Fibroblast of upper back skin (primary cell): ENCODE measurements at regions not wholly inside any gene's neighbourhood (a gene's known extent, or its start where the extent isn't known, plus 50 kb on each side); places are given as distances from the start of the nearest gene placed in this dataset.

ENCODE experiments used
- DNase-seq: peaks from one replicate; pipeline ENCODE4 v3.0.0-alpha.2; 2013

DNA sequence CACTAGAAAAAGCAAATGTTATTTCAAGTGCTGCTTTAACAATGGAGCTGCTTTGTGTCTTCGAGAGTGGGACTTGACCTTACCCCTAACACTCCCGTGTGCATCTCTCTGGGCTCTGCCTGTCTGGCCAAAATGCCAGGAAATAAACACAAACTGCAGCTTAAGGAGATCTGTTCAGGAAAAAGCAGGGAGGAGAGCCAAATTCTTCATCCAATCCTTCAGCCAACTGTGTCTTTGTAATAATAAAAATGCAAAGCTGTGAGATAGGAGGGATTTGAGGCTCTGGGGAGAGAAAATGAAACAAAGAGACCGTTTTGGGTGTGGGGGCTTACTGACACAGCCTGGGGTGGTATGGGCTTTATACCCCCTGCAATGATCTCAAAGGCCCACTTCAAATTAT lies 85.8 kb upstream of the WSCD2 start:
- no peak for DNase-seq

DNA sequence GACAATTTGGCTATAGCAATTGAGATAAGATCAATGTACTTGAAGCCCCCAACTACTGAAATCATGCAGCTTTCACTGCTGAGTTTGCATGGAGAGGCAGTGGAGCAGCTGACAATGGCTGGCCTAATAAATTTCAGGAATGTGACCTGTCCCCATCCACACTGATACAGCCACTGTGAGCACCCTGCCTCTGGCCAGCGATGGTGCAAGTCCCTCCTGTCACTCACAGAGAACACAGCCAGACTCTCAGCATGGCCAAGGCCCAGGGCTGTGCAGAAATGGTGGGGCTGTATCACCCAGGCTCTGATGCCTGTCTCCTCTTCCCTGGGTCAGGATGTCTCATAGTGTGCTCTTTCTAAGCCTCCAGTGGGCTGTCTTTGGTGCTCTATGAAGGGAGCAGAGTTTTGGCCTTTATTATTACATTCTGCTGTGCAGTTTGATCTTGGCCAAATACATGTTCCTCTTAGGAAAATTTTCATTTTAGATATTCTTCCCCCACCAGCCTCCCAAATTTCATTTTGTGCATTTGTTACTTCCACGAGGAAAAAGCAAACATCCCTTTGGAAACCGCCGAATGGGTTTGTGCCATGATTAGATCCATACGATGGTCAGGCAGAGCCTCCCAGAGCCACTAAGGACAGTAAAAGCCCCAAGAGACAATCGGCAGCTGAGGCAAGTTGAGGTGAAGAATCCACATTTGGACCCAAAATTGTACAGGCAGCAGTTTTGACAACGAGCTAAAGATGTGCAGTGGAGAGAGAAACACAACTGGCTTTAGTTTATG lies 85.1 kb upstream of the WSCD2 start:
- no peak for DNase-seq

DNA sequence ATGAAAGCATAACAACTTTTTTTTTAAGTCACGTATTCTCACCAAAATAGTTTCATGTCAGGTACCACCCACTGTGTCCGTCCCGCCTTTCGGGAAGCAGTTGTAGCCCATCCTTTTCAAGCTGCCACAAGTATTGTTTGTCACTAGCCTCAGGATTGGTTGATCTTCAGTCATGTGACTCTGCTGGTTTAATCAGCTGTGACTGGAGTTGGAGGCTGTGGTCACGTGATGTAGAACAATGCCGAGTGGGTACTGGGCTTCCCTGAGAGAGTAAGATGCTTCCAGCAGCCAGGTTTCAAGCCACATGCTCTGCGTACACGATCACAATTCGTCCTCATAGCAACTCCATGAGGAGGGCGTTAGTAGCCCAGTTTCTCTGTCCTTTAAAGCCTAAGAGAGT lies 83.0 kb upstream of the WSCD2 start:
- no peak for DNase-seq

DNA sequence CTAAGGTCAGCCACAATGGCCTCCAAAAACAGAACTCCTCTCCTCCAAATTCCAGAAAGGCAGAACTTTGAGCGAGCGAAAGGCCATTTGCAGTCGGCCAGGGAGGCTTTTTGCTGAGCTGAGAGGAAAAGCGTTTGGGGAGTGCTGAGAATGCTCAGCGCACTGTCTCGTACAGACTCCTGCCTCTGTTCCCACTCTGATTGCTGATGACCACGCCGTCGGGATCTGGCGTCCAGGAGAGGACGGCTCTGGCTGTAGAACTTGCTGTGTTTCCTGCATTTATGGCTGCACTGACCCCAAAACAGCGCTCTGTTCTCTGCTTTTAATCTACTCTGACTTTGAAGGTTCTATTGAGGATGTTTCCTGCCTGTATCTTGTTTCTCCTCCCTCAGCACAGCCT lies 82.4 kb upstream of the WSCD2 start:
- DNase-seq = no peak

DNA sequence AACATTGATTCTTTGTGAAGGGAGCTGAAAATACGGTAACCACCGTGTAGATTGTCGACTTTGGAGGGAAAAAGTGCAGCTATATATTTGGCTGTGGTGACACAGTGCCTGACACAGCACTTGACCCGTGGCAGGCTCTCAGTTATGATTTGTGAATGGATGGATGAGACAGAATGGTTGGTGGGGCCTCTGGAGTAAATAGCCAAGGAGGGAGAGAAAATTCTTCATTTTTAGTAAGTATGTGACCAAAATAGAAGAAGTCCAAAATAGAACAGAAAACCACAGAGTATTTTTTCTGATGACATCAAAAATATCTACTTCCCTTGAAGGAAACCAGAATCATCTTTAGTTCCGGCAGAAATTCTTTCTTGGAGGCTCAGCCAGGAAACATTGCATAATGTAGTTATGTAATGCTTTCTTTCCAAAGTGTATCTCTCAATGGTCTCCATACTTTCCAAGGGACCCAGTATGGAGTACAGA lies 82.0 kb upstream of the WSCD2 start:
- peak; percentile 2 for DNase-seq

DNA sequence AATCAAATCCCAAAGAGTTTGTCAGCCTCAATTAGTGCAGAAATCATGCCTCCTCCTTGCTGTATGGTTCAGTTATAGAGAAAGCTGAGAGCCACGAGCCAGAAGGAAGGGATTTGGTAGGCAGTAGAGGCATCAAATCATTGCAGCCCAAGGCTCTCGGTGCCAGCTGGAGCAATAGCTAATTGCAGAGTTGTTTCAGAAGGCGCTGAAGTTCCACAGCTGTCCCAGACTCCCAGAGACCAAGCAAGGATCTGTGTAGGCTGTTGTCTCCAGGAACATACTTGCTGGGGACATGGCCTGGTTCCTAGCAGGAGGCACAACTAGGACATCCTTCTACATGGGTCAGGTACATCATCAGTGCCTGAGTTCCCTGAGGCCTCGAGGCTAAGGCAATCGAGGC lies 80.4 kb upstream of the WSCD2 start:
- no peak for DNase-seq

DNA sequence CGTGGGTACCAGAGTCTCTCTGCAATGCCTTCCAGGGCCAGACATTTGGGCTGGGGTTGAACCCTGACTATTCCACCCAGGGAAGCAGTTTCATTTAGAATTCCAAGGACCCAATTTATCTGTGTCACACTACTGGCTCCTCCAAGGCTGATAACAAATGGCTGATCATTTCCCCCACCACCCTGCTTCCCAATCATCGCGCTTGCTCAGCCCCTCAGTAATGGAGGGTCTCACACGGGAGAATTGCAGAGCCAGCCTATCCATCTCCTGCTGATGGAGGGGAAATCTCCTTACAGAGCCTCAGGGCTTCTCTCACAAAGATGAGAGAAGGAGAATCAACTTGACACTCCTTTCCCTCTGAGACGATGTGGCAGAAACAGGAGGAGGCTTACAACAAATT lies 78.4 kb upstream of the WSCD2 start:
- DNase-seq = no peak

DNA sequence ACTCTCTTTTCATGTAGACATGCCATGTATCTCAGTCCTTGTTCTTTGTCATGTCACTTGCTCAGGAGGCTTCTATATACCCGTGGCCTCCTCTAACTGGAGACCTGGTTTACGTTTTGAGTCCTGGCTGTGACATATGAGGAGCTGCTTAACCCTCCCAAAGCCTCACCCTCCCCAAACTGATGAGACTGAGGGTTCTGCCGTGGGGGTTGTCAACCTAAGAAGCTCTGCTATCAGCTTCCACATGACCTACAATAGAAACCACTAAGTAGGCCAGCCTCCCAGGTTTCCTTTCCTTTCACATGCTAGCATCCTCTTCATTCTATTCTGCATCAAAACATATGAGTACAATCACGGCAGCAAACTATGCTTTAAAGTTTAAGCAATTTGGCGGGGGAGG lies 76.8 kb upstream of the WSCD2 start:
- DNase-seq = no peak

DNA sequence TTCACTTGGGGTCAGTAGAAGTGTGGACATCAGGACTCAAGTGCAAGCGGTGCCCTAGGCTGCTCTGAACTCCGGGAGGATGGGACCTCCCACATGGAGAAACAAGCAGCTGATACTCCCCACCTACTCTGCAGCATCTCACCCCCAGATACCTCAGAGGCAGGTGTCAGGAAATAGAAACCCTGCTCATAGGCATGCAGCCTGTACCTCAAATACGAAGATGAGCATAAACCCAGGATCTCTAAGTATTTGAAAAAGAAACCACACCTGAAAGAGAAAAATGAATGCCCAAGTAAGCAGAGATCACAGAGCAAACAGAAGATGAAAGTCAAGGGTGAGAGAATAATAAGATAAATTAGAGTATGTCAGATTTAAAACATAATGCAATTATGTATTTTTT lies 75.6 kb upstream of the WSCD2 start:
- no peak for DNase-seq

DNA sequence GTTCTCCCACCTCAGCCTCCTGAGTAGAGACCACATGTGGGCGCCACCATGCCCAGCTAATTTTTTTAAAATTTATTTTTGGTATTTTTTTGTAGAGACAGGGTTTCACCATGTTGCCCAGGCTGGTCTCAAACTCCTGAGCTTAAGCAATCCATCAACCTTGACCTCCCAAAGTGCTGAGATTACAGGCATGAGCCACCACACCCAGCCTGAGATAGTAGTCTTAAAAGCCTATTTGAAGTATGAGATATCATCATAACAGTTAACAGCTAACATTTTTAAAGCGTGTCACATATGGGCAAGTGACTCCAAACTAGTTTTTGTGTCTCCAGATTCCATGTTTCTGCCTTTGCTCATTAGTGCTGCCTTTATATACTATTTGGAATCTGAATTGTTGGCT lies 74.6 kb upstream of the WSCD2 start:
- no peak for DNase-seq

DNA sequence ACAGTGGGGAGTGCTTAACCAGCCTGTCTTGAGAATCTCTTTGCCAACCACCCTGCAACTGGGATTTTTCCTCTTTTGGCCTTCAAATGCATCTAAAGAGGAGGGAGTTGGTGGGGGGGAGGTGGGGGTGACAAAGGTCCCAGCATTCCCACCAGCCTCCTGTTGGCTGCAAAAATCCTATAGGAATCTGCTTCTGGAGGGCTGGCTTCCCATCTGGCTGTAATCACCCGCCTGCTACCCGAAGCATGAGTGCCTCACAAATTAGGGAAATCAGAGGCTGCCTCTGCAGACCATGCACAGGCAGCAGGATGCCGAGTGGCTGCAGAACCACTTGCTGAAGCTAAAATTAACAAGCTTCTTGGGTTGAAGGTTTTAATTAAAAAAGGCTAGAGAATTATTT lies 73.9 kb upstream of the WSCD2 start:
- no peak for DNase-seq

DNA sequence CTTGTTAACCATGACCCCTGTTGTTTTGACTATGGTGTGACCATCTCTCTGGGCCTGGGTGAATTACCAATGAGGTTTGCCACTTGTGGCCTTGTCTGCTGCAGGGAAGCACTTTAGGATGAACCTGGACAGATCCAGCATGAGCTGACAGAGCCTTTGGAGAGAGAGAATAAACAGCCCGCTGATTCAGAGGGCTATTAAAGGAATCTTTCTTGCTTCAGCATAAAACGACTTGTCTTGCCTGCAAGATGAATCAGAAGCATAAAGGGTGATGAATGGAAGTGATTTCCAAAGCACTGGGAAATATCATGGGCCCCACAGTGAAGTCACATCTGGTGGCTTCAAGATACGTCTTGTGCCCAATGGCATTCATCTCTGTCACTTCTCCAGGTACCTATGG lies 69.0 kb upstream of the WSCD2 start:
- no peak for DNase-seq

DNA sequence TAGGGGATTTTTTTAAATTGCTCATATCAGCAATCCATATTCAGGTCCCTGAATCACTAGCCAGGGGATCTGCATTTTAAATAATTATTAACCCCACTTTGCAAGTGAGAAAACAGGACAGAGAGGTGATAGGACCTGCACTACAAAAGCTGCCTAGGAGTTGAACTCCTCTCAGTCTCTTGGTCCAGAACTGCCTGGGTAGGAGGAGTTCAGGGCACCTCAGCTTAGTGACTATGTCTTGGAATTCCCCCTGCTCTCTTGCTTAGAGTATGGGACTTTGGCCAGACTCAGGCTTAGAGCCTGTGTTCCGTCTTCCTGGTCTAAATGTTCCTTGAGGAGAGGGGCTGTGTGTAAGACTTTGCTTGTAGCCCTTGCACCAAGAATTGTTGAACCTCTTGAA lies 68.2 kb upstream of the WSCD2 start:
- DNase-seq = no peak

DNA sequence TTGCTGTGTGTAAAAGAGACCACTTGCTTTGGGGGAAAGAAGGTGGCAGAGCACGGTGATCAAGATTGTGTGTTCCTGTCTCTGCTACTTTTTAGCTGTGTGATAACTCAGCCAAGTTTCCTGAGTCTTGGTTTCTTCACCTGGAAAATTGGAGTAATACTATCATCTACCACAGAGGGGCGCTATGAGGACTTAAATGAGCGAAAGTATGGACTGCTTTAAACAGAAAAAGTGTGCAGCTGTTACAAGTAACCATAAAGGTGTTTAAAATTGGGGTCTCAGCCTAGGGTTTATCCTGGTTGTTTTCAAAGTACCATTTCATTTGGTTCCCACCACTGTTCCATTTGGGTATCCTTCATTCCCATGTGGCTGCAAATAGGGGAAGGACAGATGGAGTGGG lies 65.9 kb upstream of the WSCD2 start:
- DNase-seq = no peak

DNA sequence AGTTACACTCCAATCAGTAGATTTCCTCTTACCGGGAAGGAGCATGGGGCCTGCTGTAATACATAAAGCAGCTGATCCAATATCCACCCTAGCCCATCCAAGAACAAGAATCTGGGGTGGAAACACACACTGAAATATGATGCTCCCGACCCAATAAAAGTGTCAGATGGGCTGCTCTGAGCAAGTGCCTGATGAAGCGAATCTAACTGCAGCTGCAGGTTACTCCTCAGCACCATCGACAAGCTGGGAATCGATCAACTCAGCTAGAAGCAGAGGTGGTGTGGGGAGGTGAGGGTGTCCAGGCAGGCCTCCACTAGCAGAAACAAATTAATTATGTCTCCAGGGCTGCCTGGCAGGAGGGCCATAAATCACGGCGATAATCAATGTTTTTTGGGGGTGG lies 64.0 kb upstream of the WSCD2 start:
- no peak for DNase-seq

DNA sequence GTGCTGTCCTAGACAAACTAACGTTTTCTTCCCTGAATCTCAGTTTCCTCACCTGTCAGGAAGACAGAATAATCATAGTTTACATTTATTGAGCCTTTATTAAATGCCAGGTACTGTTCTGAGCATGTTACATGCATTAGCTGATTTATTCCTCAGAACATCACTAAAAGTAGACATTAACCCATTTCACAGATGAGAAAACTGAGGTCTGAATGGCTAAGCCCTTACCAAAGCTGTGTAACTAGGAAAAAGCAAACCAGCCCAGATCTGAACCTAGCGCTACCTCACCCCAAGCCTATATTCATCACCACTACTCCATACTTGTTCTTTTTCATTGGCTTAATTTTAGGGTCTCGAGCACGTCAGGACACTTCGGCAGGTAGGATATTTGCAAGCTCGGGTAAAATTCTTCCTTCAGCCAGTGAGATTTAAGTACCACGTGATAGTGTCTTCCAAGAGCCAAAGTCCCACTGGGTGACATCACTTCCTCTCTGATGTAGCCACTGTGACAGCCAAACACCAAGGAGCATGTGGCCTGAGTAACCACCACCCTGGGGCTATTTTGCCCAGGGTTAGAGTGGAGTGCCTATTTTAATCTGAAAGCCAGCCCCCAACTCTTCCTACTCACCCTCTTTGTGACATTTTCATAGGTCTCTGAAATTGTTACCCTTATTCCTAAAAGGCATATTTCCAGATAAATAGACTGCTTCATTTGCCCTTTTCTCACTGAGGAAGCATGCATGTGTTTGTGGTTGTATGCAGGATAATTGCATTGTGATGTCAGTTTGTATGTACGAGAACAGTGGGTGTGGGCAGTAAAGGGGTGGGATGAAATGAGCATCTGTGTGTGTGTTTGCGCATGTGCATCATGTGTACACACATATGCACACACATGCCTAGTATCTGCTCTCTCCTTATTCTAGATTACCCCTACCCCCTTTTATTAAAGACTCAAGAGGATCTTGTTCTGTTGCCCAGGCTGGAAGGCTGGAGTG lies 62.2 kb upstream of the WSCD2 start:
- no peak for DNase-seq

DNA sequence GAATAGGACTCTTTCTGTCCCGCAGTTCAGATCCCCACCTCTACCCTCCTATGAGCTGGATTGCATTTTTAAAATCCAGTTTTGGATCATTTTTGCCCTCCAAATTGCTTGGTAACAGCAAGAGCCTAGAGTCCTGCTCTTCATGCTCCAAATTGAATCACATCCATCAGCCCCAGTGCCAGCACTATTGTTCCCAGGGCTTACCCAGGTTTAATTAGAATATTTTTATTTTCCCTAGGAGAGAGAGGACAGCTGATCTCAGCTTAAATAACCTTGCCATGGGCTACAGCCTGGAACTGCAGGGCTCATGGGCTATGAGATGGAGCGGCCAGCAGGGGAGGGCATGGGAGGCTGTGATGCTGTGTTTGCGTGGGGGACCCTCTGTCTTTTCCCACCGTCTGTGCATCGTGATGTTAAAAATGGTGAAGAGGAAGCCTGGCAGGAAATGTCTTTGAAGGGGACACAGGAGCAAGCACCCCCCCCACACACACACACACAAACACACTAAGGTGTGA lies 59.4 kb upstream of the WSCD2 start:
- no peak for DNase-seq

DNA sequence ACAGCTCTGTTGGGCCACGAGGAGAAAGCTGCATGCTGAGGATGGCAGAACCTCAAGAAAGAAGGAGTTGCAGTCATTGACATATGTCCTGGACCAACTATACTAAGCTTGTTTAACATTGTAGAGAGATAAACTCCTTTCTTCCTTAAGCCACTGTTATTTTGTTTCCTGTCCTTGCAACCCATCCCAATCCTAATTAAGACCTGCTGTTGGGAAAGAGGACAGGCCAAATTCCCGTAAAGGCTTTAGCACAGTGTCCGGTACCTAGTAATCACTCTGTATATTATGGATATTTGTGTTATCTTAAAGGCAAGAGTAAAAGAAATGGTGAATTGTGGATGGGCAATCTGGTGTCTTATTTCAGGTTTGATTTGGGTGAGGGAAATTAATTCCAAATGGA lies 53.5 kb upstream of the WSCD2 start:
- no peak for DNase-seq

DNA sequence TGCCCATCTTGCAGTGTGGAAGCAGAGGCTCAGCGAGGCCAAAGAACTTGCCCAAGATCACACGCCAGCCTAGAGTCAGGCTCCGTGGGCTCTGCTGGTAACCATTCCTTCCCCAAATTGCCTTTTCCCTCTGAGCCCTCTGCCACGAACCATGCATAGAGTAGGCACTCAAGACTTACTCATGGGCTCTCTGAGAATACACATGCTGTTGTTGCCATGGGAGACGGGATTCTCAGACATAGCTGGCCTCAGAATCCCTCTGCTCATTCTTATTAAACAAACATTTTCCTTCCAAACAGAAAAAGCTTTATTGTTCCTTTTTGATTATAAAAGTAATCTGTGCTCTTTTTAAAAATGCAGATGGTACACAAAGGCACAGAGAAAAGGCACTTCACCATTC lies 52.5 kb upstream of the WSCD2 start:
- DNase-seq = no peak

DNA sequence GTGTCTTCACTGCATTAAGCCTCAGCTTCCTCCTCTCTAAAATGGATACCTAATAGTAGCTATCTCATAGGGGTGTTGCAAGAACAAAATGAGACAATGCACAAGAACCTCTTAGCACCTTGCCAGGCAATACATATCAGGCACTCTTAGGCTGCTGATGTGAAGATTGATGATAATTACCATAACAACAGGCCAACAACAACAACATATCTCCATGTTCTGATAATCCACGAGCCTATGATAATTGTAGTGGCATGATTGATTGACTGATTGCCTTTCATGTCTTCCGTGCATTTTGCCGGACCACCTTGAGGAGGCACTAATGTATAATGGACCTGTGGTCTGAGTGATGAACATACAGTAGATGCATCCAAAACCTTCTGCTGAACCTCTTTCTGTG lies 50.7 kb upstream of the WSCD2 start:
- DNase-seq = no peak
